SK-N-SH (cell line): ENCODE measurements at regions not wholly inside any gene's neighbourhood (a gene's known extent, or its start where the extent isn't known, plus 50 kb on each side); places are given as distances from the start of the nearest gene placed in this dataset.

ENCODE experiments used
- CTCF ChIA-PET: fragments of 300-600, 350-600 bp; formaldehyde crosslinking; extraction: SDS; loops from one replicate; lab custom pipeline; 2021; lab: Yijun Ruan, JAX
- POLR2A ChIA-PET: fragments of 350-600 bp; sonication (Branson Sonifier 250); formaldehyde crosslinking; extraction: SDS; loops from one replicate; lab custom pipeline; 2020; ENCODE audit warnings: antibody characterized with exemption, inconsistent platforms; lab: Yijun Ruan, JAX
- DNase-seq: peaks from one replicate; pipeline ENCODE4 v3.0.0; 2012
- H2AFZ ChIP-seq: fragments of 200-600 bp; sonication (generic); 2 replicates; pipeline ENCODE4 v1.8.1; 2016; ENCODE audit warnings: antibody characterized with exemption, mild to moderate bottlenecking, low read depth
- H3F3A ChIP-seq: fragments of 200-600 bp; sonication (generic); replicated peaks from 2 replicates; pipeline ENCODE3; 2016; ENCODE audit warnings: antibody characterized with exemption, mild to moderate bottlenecking; ENCODE audit not compliant: insufficient read depth
- H3K27ac ChIP-seq, 2 experiments: fragments of 200-500 bp in 1 of 2; fragments of 200-600 bp in 1 of 2; sonication (Bioruptor generic) in 1 of 2; sonication (generic), shearing (Covaris generic) in 1 of 2; 2 replicates each; pipeline versions ENCODE4 v1.5.1 to v1.6.1; 2014 to 2016; ENCODE audit warnings: low read depth in 2 of 2, inconsistent platforms in 1 of 2, low read length in 1 of 2, mild to moderate bottlenecking in 1 of 2, mixed read lengths in 1 of 2
- H3K27me3 ChIP-seq: fragments of 200-600 bp; sonication (generic), shearing (Covaris generic); 2 replicates; pipeline ENCODE4 v1.6.1; 2016; ENCODE audit warnings: mixed run types; ENCODE audit not compliant: insufficient read depth
- H3K36me3 ChIP-seq, 2 experiments: fragments of 200-500 bp in 1 of 2; fragments of 200-600 bp in 1 of 2; sonication (Bioruptor generic) in 1 of 2; sonication (generic) in 1 of 2; replicated peaks in 1 of 2; 2 replicates each; pipeline versions ENCODE3 to v1.5.1; 2014 to 2016; ENCODE audit warnings: low read length in 1 of 2, mild to moderate bottlenecking in 1 of 2; ENCODE audit not compliant: insufficient read depth in 2 of 2, control insufficient read depth in 1 of 2
- H3K4me1 ChIP-seq, 2 experiments: fragments of 200-500 bp in 1 of 2; fragments of 200-600 bp in 1 of 2; sonication (Bioruptor generic) in 1 of 2; sonication (generic), shearing (Covaris generic) in 1 of 2; 2 replicates each; pipeline versions ENCODE4 v1.5.1 to v1.6.1; 2014 to 2016; ENCODE audit warnings: low read depth in 1 of 2, low read length in 1 of 2, mixed run types in 1 of 2; ENCODE audit not compliant: insufficient read depth in 2 of 2, control insufficient read depth in 1 of 2
- H3K4me2 ChIP-seq: fragments of 200-600 bp; sonication (generic), shearing (Covaris generic); 2 replicates; pipeline ENCODE4 v1.6.1; 2017; ENCODE audit warnings: mixed run types
- H3K4me3 ChIP-seq, 2 experiments: fragments of 200-500 bp in 1 of 2; fragments of 200-600 bp in 1 of 2; sonication (Bioruptor generic) in 1 of 2; sonication (generic), shearing (Covaris generic) in 1 of 2; 2 replicates each; pipeline versions ENCODE4 v1.5.1 to v1.8.1; 2014 to 2016; ENCODE audit warnings: low read depth in 2 of 2, inconsistent platforms in 1 of 2, low read length in 1 of 2, mild to moderate bottlenecking in 1 of 2, mixed read lengths in 1 of 2, moderate library complexity in 1 of 2
- H3K79me2 ChIP-seq: fragments of 200-600 bp; sonication (generic); 2 replicates; pipeline ENCODE4 v1.8.1; 2017; ENCODE audit warnings: mild to moderate bottlenecking; ENCODE audit not compliant: insufficient read depth
- H3K9ac ChIP-seq: fragments of 200-600 bp; sonication (generic); 2 replicates; pipeline ENCODE4 v1.6.1; 2017; ENCODE audit warnings: mixed run types
- H3K9me2 ChIP-seq: fragments of 200-600 bp; sonication (generic); 2 replicates; pipeline ENCODE4 v1.6.1; 2017; ENCODE audit warnings: mixed run types
- H3K9me3 ChIP-seq: fragments of 200-600 bp; sonication (generic); 2 replicates; pipeline ENCODE4 v1.6.1; 2017; ENCODE audit warnings: mixed run types, mild to moderate bottlenecking, moderate library complexity
- H4K20me1 ChIP-seq: fragments of 200-600 bp; sonication (generic); 2 replicates; pipeline ENCODE4 v1.6.1; 2017; ENCODE audit warnings: mild to moderate bottlenecking, mixed run types; ENCODE audit not compliant: insufficient read depth
- CHD2 ChIP-seq: fragments of 150-350 bp; IDR thresholded peaks from 2 replicates; pipeline ENCODE4 v1.6.1; 2018; ENCODE audit warnings: low read length; ENCODE audit not compliant: partially characterized antibody
- ELF1 ChIP-seq: IDR thresholded peaks from 2 replicates; pipeline ENCODE4 v1.4.0; 2012
- FOXJ3 ChIP-seq: sonication (generic); formaldehyde crosslinking; IDR thresholded peaks from 2 replicates; pipeline ENCODE4 v1.5.1; 2020; ENCODE audit warnings: mild to moderate bottlenecking, missing genetic modification reagents
- IRF3 ChIP-seq: fragments of 150-350 bp; IDR thresholded peaks from 2 replicates; pipeline ENCODE4 v1.6.1; 2016; ENCODE audit warnings: mild to moderate bottlenecking, low read depth, low read length
- MAX ChIP-seq: IDR thresholded peaks from 2 replicates; pipeline ENCODE4 v1.4.0; 2012; ENCODE audit warnings: low read depth
- MXI1 ChIP-seq: IDR thresholded peaks from 2 replicates; pipeline ENCODE4 v1.6.1; 2012; ENCODE audit warnings: mild to moderate bottlenecking, low read depth, low read length, improper control_type of control experiment
- NFIC ChIP-seq: IDR thresholded peaks from 2 replicates; pipeline ENCODE4 v1.4.0; 2012; ENCODE audit warnings: borderline replicate concordance
- PBX3 ChIP-seq: IDR thresholded peaks from 2 replicates; pipeline ENCODE4; 2012
- RCOR1 ChIP-seq: fragments of 150-350 bp; IDR thresholded peaks from 2 replicates; pipeline ENCODE4 v1.6.1; 2017; ENCODE audit warnings: antibody characterized with exemption, low read length
- SMC3 ChIP-seq: IDR thresholded peaks from 2 replicates; pipeline ENCODE4 v1.6.1; 2012; ENCODE audit warnings: low read depth, low read length, improper control_type of control experiment
- TEAD4 ChIP-seq: IDR thresholded peaks from 2 replicates; pipeline ENCODE4 v1.4.0; 2012; ENCODE audit warnings: mild to moderate bottlenecking, borderline replicate concordance; ENCODE audit not compliant: insufficient read depth
- YY1 ChIP-seq: IDR thresholded peaks from 2 replicates; pipeline ENCODE4 v1.4.0; 2012; ENCODE audit warnings: low read depth, mild to moderate bottlenecking
- WGBS: methylation state at CpG from one replicate; pipeline ENCODE4 v1.1.6; 2017; ENCODE audit warnings: low lambda C conversion rate; 5-methylcytosine and 5-hydroxymethylcytosine counted together
- TF ChIP-seq, protein P1 (sequence below): fragments of 150-350 bp; IDR thresholded peaks from 2 replicates; pipeline ENCODE4 v1.6.1; 2017; ENCODE audit warnings: antibody characterized with exemption, low read length, low read depth, borderline replicate concordance

DNA sequence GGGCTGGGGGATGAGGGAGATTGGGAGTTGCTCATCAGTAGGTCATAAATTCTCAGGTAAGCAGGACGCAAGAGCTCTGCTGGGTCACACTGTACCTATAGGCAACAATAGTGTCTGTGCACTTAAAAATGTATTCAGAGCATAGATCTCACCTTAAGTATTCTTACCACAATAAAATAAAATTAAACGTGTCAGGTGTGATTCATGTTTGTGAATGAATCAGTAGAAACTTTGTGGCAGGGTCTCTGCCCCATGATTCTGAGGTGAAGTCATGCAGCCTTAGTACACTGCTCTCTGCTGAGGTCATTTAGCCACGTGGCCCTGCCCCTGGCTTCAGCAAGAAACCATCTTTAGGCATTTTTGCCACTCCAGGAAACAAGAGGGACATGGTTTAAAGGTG is 253.8 kb downstream of the FBXO15 start:
- 10% methylated on average over 3 of the region's 3 CpGs for WGBS
- TF ChIP-seq, protein P1, sequence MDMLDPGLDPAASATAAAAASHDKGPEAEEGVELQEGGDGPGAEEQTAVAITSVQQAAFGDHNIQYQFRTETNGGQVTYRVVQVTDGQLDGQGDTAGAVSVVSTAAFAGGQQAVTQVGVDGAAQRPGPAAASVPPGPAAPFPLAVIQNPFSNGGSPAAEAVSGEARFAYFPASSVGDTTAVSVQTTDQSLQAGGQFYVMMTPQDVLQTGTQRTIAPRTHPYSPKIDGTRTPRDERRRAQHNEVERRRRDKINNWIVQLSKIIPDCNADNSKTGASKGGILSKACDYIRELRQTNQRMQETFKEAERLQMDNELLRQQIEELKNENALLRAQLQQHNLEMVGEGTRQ, result no peak
- no peak for TF ChIP-seq SMC3
- TF ChIP-seq, all 33 proteins: peak for 0
- Histone ChIP-seq H3K9me2 (no peaks in the 10 kb centered on the region), H3K4me1 (no peaks in the 10 kb centered on the region), H3K36me3 (no peaks in the 10 kb centered on the region), H3K4me2 (no peak overlapping the region), H4K20me1 (no peaks in the 10 kb centered on the region), H3K9me3 (no peaks in the 10 kb centered on the region), H3K79me2 (no peaks in the 10 kb centered on the region), H2AFZ (no peak overlapping the region), H3K27me3 (peaks cover 28% of the 10 kb centered on the region), H3K4me3 (no peak overlapping the region), H3K9ac (no peak overlapping the region), H3K27ac (no peak overlapping the region), H3F3A (no peaks in the 10 kb centered on the region)
- CTCF ChIA-PET, result no interaction called here
- DNase-seq, result no peak
- POLR2A ChIA-PET, result no interaction called here

GRCh38 chr18:73891572-73892421 is 255.8 kb downstream of the FBXO15 start:
- TF ChIP-seq RCOR1 (no peak), TEAD4 (no peak), CHD2 (no peak), MXI1 (no peak), FOXJ3 (CRISPR knock-in tag) (no peak), SMC3 (no peak), IRF3 (no peak), YY1 (no peak), MAX (no peak), PBX3 (no peak), NFIC (no peak), ELF1 (no peak)
- TF ChIP-seq, all 33 proteins: peak for 0
- H3K9ac ChIP-seq, result no peak overlapping the region
- ChIA-PET CTCF (no interaction called here), POLR2A (no interaction called here)
- no peaks in the 10 kb centered on the region for H4K20me1 ChIP-seq
- peaks cover 28% of the 10 kb centered on the region for H3K27me3 ChIP-seq
- H3F3A ChIP-seq, result no peaks in the 10 kb centered on the region
- no peaks in the 10 kb centered on the region for H3K4me1 ChIP-seq
- no peak overlapping the region for H3K4me2 ChIP-seq
- WGBS, result 13% methylated on average over 17 of the region's 20 CpGs
- no peak overlapping the region for H2AFZ ChIP-seq
- no peaks in the 10 kb centered on the region for H3K79me2 ChIP-seq
- H3K9me3 ChIP-seq, result no peaks in the 10 kb centered on the region
- H3K27ac ChIP-seq, result no peak overlapping the region
- H3K4me3 ChIP-seq, result no peak overlapping the region
- no peaks in the 10 kb centered on the region for H3K36me3 ChIP-seq
- H3K9me2 ChIP-seq, result no peaks in the 10 kb centered on the region
- DNase-seq, result peak; percentile 7
